ENCODE measurements at regions not wholly inside any gene's neighbourhood (a gene's known extent, or its start where the extent isn't known, plus 50 kb on each side); places are given as distances from the start of the nearest gene placed in this dataset.
A peak's percentile ranks its signal among the peaks of the same experiment; 100 is the strongest.

DNA sequence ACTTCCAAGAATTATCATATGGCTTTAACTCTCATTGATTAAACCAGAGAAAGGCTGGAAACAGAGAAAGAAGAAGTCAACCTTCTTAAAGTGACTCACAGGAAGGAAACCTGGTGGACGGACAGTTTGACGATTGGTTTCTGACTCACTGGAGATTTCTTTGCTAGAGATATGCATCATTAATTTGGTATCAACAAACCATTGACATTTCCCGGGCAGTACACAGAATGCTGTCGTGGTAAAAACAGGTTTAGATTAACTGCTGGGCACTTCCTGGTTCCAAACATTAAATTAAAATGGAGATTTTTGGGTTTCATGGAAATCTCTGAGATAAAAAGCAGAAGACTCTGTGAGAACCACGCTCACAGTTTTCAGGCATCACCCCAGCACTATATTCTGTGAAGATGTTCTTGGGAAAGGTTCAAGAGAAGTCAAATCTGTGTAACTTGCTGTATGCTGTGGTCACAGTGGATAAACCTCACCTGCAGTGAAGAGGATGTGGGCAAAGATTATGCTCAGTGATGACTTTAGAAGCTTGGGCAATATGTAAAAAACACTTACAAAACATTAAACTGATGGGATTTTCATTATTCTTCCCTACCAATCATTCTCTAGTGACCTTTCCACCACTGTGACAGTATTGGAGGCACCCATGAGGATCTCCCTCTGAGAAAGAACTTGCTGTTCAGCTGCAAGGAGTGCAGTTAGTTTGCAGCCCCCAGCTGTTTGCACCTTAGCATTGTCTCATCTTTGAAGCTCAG, 61.1 kb upstream of the CD44 start:
- DNase-seq: no peak

GRCh38 chr11:35078470-35078735, 60.6 kb upstream of the CD44 start:
- no peak for DNase-seq

- no peak for DNase-seq
Observed at GRCh38 chr11:35079611-35080010, 59.4 kb upstream of the CD44 start.

- peak; percentile 92 for DNase-seq
Observed at GRCh38 chr11:35082321-35083180, 56.4 kb upstream of the CD44 start.

DNA sequence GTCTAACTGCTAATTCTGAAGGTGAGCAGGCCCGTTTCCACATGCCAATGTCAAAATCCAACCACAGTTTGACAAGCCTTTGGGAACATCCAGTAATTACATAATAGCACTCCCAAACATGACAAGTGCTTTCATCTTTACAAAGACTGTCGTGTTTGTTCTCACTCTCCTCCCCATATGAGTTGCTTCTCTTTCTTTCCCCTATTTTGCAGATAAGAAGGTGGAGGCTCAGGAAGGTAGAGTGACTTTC, 55.9 kb upstream of the CD44 start:
- no peak for DNase-seq

- DNase-seq: peak; percentile 62
Observed at GRCh38 chr11:35083431-35084238, 55.3 kb upstream of the CD44 start.

DNA sequence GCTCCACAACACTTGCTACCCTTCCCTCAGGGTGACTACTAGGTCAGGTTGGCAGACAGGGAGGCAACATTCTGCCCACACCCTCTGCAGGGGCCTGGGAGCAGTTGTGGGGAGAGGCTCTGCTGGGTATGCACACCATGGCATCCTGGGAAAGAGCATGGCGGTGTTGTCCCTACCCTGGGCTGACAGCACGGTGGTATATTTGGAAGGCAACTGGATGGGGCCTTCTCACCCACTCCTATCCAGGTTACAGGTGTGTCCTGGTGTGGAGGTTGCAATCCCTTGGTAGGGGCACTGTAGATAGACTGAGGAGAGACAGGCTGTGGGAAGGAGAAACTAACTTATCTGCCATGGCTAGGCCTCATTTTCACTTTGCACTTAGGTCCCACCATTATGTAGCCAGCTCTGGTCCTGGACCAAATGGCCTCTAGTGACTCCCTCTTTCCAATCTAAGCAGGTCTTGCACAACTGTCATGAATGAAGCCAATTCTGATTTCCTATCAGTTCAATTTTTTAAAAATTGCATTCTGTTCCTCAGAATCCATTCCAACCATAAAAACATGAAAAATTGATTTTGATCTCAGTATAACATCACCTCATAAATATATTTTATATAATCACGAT, 54.0 kb upstream of the CD44 start:
- no peak for DNase-seq

- DNase-seq: no peak
Observed at GRCh38 chr11:35085531-35086165, 53.3 kb upstream of the CD44 start.

GRCh38 chr11:35087648-35088047, 51.3 kb upstream of the CD44 start:
- DNase-seq: no peak

- DNase-seq: no peak
Observed at GRCh38 chr11:35088226-35088625, 50.7 kb upstream of the CD44 start.

DNA sequence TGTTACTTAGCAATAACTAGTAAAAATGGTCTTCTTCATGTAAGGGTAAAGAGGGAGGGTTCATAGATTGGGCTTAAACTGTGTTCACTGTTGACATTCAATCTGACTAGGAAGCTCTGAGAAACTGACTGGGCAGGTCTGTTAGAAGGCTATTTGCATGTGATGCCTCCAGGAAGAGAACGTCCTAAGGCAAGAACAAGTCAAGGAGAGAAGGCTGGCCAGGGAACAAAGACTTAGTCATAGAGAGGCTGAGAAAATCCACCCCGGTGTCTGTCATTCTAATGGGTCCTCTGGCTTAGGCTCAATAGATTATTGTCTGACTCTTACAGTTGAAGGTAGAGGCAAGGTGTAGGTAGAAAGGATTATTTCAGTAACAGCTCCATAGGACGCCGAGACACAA, 50.3 kb upstream of the CD44 start:
- DNase-seq: peak; percentile 81

All from islet precursor cell (in vitro differentiated cells).